NCI-H526 (cell line): ENCODE measurements at regions not wholly inside any gene's neighbourhood (a gene's known extent, or its start where the extent isn't known, plus 50 kb on each side); places are given as distances from the start of the nearest gene placed in this dataset.
"Not testable (repeated sequence)": the region's sequence is repeated elsewhere in the genome, so short reads cannot be mapped to it uniquely, and the experiment has no call there.

ENCODE experiments used
- DNase-seq, 2 experiments: peaks; one replicate each; lab custom pipeline; 2025; lab: John Stamatoyannopoulos, UW

DNA sequence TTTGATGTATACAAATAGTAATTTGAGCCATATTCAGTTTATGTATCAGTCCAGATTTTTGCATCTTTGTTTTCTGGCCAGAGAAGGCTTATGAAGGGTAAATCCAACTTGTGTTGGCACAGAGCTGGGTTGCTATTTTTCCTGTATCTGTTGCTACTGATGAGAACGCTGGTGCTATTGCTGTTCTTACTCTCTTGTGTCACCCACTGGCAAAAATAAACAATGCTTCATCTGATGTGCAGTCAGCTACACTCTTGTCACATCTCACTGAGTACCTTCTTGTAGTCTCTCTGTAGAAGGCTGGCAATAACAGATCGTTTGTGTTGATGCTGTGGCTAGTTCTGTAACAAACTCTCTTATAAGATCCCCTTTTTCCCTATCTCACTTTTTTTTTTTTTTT is 323.4 kb downstream of the CDH19 start:
- DNase-seq = no peak

DNA sequence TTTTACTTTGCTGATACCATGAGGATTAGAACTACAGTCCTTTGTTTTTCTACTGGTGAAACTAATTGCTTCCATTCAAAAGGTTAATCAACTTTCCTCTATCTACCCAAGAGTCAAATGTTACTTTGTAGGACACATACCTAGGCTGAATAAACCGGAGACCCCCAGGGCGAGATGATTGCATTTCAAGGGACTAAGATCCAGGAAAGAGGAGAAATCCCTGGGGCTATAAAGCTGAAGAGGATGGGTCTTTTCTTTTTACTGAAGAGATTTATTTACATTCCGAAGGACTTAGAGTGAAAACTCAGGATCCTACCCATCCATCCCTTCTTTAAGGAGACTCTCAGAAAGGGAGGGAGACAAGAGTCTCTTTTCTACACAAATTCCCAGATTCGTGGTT is 331.9 kb downstream of the CDH19 start:
- DNase-seq = no peak

DNA sequence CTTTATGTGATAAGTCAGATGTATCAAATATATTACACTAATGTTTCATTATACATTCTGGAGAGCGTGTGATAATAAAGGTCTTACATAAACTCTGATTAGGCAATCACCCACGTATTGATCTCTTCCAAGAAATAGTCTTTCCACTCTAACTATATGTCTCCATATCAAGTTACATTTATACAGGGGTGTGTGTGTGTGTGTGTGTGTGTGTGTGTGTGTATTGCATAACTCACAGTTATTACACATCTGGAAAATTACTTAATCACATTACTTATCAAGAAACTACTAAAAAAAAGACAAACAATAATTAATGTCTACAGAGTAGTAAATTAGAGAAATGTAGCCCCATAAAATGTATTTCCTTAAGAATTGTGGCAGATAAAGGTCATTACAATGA is 339.8 kb downstream of the CDH19 start:
- DNase-seq = no peak

DNA sequence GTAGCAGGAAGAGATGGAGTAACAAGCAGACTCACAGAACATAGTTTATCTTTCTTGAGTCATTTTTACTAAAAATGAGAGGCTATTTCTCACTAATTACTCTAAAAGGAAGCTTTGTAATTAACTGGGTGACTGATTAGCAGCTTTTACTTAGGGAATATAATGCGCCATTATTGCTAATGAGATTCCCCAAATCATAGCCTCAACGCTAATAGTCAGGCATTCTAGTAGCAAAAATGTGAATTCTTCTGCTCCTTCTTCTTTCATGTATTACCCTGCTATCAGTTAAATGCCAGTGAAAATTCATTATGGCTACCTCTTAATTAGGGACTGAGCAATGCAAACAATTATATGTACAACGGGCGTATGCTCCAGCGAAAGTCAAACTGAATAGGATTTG is 349.8 kb downstream of the CDH19 start:
- no peak for DNase-seq

DNA sequence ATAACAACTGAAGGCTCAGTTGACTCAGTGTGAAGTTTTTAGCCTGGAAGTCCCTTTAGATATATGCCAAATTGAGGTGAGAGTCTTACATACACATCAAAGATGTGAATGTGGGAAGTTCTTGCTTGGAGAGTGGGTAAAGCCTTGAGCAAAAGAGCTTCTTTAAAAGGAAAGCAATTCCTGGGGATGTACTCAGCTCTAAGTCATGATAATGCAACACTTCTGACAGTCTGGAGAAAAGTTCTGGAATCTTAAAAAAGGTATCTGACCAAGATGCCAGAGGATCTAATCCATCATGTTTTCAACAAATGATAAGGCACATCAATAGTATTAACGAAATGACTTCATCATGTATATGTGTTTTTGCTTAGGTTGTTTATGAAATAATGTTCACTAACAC is 351.2 kb downstream of the CDH19 start:
- DNase-seq = no peak

DNA sequence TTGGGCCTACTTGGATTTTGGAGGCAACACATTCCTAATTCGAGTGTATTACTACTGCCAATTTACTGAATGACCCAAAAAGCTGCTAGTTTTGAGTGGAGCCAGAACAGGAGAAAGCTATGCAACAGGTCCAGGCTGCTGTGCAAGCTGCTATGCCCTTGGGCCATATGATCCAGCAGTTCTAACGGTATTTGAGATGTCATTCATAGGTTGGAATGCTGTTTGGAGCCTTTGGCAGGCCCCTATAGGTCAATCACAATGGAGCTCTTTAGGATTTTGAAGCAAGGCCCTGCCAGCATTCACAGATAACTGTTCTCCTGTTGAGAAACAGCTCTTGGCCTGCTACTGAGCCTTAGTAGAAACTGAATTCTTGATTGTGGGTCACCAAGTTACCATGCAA is 368.7 kb downstream of the CDH19 start:
- DNase-seq = no peak

DNA sequence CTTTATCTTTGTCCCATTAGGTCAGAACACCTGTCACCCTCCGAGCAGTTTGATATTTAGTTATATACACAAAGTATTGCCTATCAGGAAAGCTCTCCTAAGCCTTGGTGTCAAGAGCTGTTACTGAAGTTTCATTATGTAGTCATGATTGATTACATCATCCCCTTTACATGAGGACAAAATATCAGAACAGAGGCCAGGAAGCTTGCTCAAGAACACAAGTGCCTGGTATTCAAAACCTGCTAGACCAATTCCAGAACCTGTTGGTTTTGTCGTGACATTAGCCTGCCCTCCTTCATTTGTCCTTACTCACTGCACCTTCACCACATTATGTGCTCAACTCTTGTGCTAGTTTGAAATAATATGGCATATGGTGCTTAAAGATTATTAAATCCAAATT is 377.1 kb downstream of the CDH19 start:
- DNase-seq = no peak

DNA sequence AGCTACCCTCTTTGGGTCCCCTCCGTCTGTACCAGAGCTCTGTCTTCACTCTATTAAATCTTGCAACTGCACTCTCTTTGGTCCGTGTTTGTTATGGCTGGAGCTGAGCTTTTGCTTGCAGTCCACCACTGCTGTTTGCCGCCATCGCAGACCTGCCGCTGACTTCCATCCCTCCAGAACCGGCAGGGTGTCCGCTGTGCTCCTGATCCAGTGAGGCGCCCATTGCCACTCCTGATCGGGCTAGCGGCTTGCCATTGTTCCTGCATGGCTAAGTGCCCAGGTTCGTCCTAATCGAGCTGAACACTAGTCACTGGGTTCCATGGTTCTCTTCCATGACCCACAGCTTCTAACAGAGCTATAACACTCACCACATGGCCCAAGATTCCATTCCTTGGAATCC is 380.6 kb downstream of the CDH19 start:
- DNase-seq = not testable (repeated sequence)

DNA sequence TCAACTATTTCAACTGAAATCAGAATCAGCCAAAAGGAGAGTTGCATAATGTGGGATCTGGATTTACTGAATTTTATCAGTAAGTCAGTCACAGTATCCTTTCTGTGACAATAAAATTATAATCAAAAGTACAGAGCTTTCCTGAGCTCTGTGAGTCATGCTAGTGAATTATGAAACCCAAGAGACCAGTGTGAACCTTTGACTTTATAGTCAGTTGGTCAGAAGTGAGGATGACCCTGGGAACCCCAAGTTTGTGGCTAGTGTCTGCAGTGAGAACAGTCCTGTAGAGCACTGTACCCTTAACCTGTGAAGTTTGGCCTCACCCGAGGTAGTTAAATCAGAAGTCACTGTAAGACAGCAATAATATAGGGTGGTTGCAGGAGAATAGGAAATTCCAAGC is 381.7 kb downstream of the CDH19 start:
- no peak for DNase-seq

DNA sequence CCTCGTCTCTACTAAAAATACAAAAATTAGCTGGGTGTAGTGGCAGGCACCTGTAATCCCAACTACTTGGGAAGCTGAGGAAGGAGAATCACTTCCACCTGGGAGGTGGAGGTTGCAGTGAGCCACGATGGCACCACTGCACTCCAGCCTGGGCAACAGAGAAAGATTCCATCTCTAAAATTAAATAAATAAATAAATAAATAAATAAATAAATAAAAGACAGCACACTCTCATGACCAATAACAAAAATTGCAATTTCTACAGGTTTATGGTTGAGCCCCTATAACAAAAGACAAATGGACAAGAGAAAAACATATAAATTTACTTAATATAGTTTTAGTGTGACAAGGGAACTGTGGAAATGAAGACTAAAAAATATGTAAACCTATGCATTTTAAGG is 384.1 kb downstream of the CDH19 start:
- no peak for DNase-seq

DNA sequence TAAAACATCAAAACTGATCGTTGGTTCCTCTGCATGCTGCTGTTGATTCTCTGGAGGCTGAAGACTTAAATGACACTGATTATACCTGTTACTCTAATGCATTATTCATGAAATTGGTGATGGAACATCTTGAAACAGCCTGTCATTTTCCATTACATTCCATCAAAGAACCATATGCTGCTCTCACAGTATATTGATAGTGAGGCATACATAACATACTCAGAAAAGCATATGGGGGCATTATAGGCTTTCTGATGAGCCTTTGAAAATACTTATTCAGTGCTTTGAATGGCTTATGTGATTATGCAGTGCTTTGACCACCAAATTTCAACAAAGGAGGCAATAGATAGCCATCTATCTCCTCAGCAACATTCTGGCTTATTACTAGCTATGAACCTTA is 392.1 kb downstream of the CDH19 start:
- no peak for DNase-seq

DNA sequence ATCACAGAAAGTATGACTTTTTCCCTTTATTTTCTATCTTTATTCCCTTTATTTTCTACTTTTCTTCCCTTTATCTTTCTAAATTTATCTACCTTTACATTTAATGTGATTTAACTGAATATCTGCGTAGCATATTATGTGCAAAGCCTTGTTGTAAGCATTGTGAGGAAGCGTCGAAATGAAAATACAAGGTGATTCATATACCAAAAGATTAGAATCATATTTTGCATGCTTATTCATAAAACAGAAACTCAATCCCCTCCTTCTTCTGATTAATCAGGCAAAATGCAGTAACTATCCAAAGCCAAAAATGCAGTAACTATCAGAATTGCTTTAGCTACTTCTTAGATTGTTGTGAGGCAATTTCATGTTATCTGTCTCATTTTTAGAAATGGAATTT is 393.0 kb downstream of the CDH19 start:
- no peak for DNase-seq

DNA sequence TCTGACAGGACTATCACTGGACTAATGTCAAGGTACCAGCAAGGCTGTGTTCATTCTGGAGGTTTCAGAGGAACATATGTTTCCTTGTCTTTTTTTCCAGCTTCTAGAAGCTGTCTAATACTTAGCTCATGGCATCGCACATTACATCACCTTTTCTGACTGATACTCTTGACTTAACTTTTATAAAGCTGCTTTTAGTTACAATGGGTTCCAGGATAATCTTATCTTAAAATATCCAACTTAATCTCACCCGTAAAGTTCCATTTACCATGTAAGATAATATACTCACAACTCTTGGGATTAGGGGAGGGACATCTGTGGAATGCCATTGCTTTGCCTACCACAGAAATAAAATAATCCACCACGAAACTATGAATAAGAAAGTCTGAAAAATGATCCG is 394.2 kb downstream of the CDH19 start:
- no peak for DNase-seq

DNA sequence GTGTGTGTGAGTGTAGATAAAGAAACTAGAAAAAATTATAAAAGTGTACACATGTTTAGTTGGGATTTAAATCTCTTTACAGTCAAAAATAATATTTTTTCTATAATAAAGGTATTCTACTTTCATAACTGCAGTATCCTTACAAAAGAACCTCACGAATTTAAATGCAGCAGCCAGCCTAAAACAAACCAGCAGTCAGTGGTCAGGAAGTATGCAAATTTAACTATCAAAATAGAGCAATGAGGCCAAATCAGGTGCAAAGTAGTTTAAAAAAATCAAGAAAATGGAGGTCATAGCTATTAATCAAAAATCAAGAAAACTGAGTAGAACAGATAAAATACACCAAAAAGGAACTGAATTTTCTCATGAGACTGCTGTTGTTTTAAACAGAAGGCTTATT is 407.1 kb downstream of the CDH19 start:
- no peak for DNase-seq

DNA sequence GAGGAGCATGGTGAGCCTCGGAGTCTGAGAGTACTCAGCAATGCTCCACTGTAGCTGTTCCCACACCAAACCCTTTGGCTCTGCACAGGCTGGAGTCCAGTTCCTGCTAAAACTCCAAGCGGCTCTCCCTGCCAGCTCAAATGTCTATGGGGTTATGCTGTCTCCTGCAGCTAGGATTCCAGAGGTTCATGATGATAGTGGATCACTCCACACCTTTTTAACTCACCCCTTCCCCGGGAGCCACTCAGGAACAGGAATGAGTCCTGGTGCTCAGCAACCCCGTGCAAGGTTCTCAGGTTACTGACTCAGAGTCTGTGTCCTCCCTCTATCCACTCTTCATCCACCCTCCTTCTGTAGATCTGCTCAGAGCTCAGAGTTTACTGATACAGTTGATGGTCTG is 410.0 kb downstream of the CDH19 start:
- no peak for DNase-seq

DNA sequence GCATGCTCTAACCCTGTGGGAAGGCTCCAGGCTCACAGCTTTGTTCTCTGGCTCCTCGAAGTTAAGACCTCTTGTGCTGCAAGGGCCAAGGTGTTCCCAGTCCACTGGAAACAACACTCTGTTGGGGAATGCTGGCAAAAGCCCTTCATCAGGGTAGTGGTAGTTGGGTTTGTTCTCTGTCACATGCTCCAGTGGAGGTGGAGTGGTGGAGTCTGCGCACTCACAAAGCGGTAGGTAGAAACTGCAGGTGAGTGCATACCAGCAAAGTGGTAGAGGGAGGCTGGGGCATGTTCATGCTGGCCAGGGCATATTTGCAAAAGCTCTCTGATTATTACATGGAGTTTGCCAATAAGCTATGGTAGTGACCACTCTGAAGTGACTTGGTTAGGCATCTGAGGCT is 410.5 kb downstream of the CDH19 start:
- no peak for DNase-seq

DNA sequence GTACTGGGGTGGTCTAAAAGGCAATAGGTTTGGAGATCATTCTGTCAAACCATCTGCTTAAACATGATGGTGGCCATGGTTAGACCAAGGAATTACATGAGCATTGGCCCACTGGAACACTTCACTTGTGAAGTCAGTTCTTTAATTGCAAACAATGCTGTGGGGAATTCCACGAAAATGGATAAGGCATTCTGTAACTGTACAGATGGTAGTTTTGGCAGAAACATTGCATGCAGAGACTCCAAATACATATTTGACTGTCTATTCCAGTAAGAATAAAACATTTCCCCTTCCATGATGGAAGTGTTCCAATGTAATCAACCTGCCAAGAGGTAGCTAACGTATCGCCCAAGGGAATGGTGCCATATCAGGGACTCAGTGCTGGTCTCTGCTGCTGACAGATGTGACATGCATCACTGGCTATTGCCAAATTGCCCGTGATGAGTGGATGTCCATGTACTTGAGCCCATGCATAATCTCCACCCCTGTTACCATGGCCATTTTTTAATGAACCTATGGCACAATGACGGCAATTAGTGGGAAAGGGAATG is 417.9 kb downstream of the CDH7 start:
- DNase-seq = no peak

DNA sequence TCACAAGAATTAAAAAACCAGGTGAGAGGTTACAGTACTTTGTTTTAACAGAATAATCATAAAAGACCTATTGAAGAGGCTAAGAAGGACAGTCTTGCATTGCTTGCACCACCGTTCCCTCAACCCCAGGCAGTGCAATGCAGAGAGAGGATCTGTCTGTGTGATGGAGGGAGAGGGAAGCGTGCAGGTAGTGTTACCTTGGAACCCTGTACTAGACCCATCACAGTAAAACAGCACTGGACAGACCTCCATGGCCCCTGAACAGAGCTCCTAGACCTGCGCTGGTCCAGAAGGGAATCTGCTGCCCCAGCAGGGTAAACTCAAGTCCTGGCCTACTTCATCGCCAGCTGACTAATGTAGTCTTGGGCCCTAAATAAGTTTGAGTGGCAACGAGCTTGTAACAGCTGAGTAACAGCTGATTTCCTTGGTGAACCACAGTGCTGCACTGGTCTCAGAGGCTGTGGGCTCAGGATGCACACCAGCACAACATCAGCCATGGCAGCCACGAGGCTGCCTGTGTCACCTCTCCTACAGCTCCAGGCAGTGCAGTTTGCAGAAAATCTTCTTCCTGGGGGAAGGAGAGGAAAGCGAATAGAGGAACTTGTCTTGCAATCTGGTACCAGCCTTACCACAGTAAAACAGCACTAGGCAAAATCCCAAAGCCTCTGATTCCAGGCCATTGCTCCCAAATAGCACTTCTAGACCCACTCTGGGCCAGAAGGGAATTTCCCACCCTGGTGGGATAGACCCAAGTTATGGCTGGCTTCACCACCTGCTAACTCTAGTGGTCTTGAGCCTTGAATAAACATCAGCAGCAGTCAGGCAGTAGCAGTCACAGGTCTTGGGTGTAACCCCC is 417.2 kb downstream of the CDH7 start:
- DNase-seq = no peak

DNA sequence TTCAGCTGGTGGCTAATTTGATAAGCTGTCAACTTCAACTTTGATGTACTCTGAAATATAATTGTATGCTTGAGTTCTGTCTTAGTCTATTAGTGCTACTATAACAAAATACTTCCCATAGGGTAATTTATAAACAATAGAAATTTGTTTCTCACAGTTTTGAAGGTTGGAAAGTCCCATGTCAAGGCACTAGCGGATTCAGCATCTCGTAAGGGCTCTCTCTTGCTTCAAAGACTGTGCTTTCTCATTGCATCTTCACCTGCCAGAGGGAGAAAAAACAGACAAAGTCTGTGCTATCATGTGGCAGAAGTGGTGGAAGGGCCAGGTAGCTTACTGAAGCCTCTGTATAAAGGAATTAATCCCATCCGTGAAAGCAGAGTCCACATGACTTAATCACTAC is 409.2 kb downstream of the CDH7 start:
- DNase-seq = no peak

DNA sequence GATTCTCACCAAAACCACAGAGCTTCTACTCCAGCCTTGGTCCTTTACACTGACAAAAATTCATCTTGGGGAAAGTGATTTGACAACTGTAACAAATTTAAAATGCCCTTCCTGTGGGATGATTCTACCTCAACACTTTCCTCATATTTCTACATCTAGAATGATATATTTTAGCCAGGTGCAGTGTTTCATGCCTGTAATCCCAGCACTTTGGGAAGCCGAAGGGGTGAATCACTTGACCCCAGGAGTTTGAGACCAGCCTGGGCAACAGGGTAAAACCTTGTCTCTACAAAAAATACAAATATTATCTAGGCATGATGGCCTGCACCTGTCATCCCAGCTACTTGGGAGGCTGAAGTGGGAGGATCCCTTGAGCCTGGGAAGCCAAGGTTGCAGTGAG is 408.6 kb downstream of the CDH7 start:
- no peak for DNase-seq

DNA sequence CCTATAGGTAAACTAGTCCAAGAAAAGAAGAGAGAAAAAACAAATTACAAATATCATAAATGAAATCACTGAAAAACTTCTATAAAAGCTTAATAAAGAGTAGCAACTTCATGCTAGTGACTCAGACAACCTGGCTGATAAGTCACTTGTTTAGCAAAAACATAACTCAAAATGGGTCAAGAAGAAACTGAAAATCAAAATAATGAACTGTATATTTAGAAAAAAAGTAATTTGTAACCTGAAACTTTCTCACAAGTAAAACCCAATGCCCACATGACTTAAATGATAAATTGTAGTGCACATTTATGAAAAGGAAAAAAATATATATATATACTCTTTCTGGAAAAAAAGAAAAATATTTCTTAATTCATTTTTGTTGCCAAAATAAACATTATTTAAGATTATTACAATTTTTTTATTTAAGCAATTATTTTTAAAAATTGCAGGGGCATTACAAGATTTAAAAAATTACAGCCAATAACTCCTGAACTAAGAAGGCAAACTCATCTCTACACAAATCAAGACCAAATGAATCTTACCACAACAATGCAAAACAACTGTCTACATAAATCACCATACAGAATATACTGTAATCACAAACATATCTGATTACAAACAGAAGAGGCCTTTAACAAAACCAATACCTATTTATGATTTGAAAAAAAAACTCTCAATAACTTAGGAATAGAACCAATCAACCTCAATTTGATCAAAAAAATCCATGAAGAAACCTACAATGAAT is 406.3 kb downstream of the CDH7 start:
- no peak for DNase-seq

DNA sequence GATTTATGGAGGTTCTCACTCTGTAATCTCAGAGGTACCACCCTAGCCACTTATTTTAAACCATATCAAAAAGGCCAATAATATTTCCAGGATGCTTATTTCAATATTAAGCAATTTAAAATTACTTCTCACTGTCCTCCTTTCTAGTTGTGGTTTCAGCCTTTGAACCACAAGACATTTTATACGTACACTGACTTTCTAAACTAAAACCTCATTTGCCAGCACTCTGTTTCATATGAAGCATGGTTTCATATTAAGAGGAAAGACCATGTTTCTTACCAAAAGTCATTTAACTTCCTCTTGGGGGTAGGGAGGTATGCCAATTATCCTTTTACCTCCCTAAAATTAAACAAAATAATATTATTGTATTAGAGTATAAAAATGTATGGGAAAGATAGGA is 399.8 kb downstream of the CDH7 start:
- no peak for DNase-seq

DNA sequence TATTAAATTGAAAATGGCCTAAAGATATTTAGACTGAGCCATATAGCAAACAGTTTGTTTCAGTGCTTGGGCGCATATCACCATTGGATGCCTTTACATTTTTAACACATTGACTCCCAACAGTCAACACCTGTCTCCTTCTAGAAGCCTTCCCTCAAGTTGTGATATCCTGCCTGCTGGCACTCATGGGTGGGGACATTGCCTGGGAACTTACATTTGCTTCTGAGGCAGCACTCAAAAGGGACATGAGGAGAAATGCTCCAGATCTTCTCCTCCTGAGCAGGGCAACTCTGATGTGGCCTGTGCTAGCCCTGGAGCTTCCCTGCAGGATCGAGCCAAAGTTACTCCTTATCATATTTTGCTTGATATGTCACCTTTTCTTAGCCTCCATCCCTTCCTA is 392.2 kb downstream of the CDH7 start:
- no peak for DNase-seq
